H1 (cell line): ENCODE measurements at regions not wholly inside any gene's neighbourhood (a gene's known extent, or its start where the extent isn't known, plus 50 kb on each side); places are given as distances from the start of the nearest gene placed in this dataset.

Source experiments
- CTCF ChIA-PET: fragments of 300-600 bp; sonication (Branson Sonifier 250); formaldehyde crosslinking; loops from one replicate; lab custom pipeline; 2021; ENCODE audit not compliant: partially characterized antibody; lab: Charles Lee
- POLR2A ChIA-PET: fragments of 300-600 bp; sonication (Branson Sonifier 250); formaldehyde crosslinking; loops from one replicate; lab custom pipeline; 2021; ENCODE audit warnings: inconsistent platforms; ENCODE audit not compliant: partially characterized antibody; lab: Charles Lee
- DNase-seq, 2 experiments: peaks; one replicate each; pipeline versions ENCODE4 v3.0.0 to v3.0.0-alpha.2; 2010 to 2022; ENCODE audit warnings: low spot score in 2 of 2, low read depth in 1 of 2, mixed read lengths in 1 of 2
- FAIRE-seq: peaks from 2 replicates; lab custom pipeline; 2011; peaks lifted over from hg19 to GRCh38; lab: Jason Lieb, UNC
- H2AFZ ChIP-seq: 2 replicates; pipeline ENCODE4 v1.8.1; 2012; ENCODE audit warnings: low read length, inconsistent platforms
- H2AK5ac ChIP-seq: 2 replicates; pipeline ENCODE4 v1.6.1; 2013; ENCODE audit warnings: low read depth, low read length
- H2BK120ac ChIP-seq: replicated peaks from 2 replicates; pipeline ENCODE3; 2013; ENCODE audit warnings: low read depth, low read length, inconsistent platforms
- H2BK12ac ChIP-seq: 2 replicates; pipeline ENCODE4 v1.6.1; 2013; ENCODE audit warnings: low read depth, low read length
- H2BK15ac ChIP-seq: 2 replicates; pipeline ENCODE4 v1.6.1; 2013; ENCODE audit warnings: low read length
- H2BK20ac ChIP-seq: 2 replicates; pipeline ENCODE4 v1.6.1; 2013; ENCODE audit warnings: low read length
- H2BK5ac ChIP-seq: 2 replicates; pipeline ENCODE4 v1.6.1; 2013; ENCODE audit warnings: low read depth, low read length
- H3K14ac ChIP-seq: 2 replicates; pipeline ENCODE4 v1.6.1; 2013; ENCODE audit warnings: inconsistent platforms; ENCODE audit not compliant: insufficient read length
- H3K18ac ChIP-seq: 2 replicates; pipeline ENCODE4 v1.6.1; 2013; ENCODE audit warnings: low read length; ENCODE audit errors: extremely low read depth
- H3K23ac ChIP-seq: 2 replicates; pipeline ENCODE4 v1.6.1; 2013; ENCODE audit warnings: inconsistent platforms; ENCODE audit not compliant: insufficient read length
- H3K23me2 ChIP-seq: 2 replicates; pipeline ENCODE4 v1.6.1; 2013; ENCODE audit warnings: low read depth, low read length
- H3K27ac ChIP-seq: 2 replicates; pipeline ENCODE4 v1.6.1; 2011; ENCODE audit warnings: low read depth, low read length, inconsistent platforms
- H3K27me3 ChIP-seq, 4 experiments: replicated peaks in 1 of 4; 1 replicate in 1 of 4; 2 replicates in 3 of 4; pipeline versions ENCODE4 v1.6.1 to v1.8.1; 2011 to 2013; ENCODE audit warnings: low read length in 3 of 4, mild to moderate bottlenecking in 3 of 4, inconsistent platforms in 2 of 4, mixed read lengths in 2 of 4, moderate library complexity in 1 of 4; ENCODE audit not compliant: control insufficient read depth in 3 of 4, insufficient read depth in 3 of 4; ENCODE audit errors: extremely low read depth in 1 of 4
- H3K36me3 ChIP-seq, 4 experiments: 2 replicates each; pipeline versions ENCODE4 v1.6.1 to v1.8.1; 2011 to 2013; ENCODE audit warnings: mild to moderate bottlenecking in 4 of 4, low read length in 3 of 4, moderate library complexity in 2 of 4, control low read depth in 1 of 4, inconsistent platforms in 1 of 4; ENCODE audit not compliant: insufficient read depth in 4 of 4, control insufficient read depth in 2 of 4
- H3K4ac ChIP-seq: replicated peaks from 2 replicates; pipeline ENCODE3; 2013; ENCODE audit warnings: low read length, low read depth, mixed read lengths, inconsistent platforms; ENCODE audit not compliant: insufficient read length
- H3K4me1 ChIP-seq, 4 experiments: replicated peaks in 1 of 4; 1 replicate in 1 of 4; 2 replicates in 3 of 4; pipeline versions ENCODE4 v1.6.1 to v1.8.1; 2011 to 2013; ENCODE audit warnings: low read length in 3 of 4, inconsistent platforms in 2 of 4, mixed read lengths in 1 of 4; ENCODE audit not compliant: insufficient read depth in 4 of 4, control insufficient read depth in 3 of 4
- H3K4me2 ChIP-seq, 2 experiments: 2 replicates each; pipeline versions ENCODE4 v1.6.1 to v1.8.1; 2011 to 2013; ENCODE audit warnings: low read depth in 2 of 2, low read length in 2 of 2, control low read depth in 1 of 2, inconsistent platforms in 1 of 2, mild to moderate bottlenecking in 1 of 2; ENCODE audit not compliant: insufficient read depth in 1 of 2
- H3K4me3 ChIP-seq, 4 experiments: fragments of 200-600, 300-600 bp in 1 of 4; sonication (generic), shearing (Covaris generic), sonication (Bioruptor Twin) in 1 of 4; 2 replicates each; pipeline versions ENCODE4 v1.5.1 to v1.8.1; 2011 to 2016; ENCODE audit warnings: low read length in 4 of 4, low read depth in 3 of 4, control low read depth in 2 of 4, inconsistent platforms in 2 of 4, mild to moderate bottlenecking in 2 of 4, mixed read lengths in 1 of 4, moderate library complexity in 1 of 4; ENCODE audit not compliant: insufficient read depth in 2 of 4; ENCODE audit errors: extremely low read depth in 1 of 4
- H3K56ac ChIP-seq: replicated peaks from 2 replicates; pipeline ENCODE3; 2013; ENCODE audit warnings: low read depth, mild to moderate bottlenecking, mixed read lengths, low read length, inconsistent platforms; ENCODE audit not compliant: insufficient read length
- H3K79me1 ChIP-seq: 2 replicates; pipeline ENCODE4 v1.6.1; 2013; ENCODE audit warnings: low read depth, low read length, control low read depth
- H3K79me2 ChIP-seq, 2 experiments: 2 replicates each; pipeline versions ENCODE4 v1.6.1 to v1.8.1; 2012 to 2013; ENCODE audit warnings: low read length in 2 of 2, mild to moderate bottlenecking in 2 of 2, inconsistent platforms in 1 of 2; ENCODE audit not compliant: insufficient read depth in 2 of 2, control insufficient read depth in 1 of 2
- H3K9ac ChIP-seq, 4 experiments: replicated peaks in 1 of 4; 1 replicate in 1 of 4; 2 replicates in 3 of 4; pipeline versions ENCODE4 v1.6.1 to v1.8.1; 2011 to 2013; ENCODE audit warnings: low read depth in 3 of 4, low read length in 3 of 4, control low read depth in 2 of 4, mild to moderate bottlenecking in 2 of 4, moderate library complexity in 2 of 4, inconsistent platforms in 1 of 4; ENCODE audit errors: extremely low read depth in 1 of 4
- H3K9me3 ChIP-seq, 2 experiments: 2 replicates each; pipeline versions ENCODE4 v1.6.1 to v1.8.1; 2012 to 2013; ENCODE audit warnings: mild to moderate bottlenecking in 2 of 2, moderate library complexity in 2 of 2, control low read depth in 1 of 2, inconsistent platforms in 1 of 2, low read depth in 1 of 2, low read length in 1 of 2, mixed read lengths in 1 of 2; ENCODE audit not compliant: insufficient read depth in 2 of 2
- H4K20me1 ChIP-seq, 2 experiments: replicated peaks in 1 of 2; 2 replicates each; pipeline versions ENCODE3 to v1.8.1; 2011 to 2013; ENCODE audit warnings: inconsistent platforms in 2 of 2, low read length in 2 of 2, mild to moderate bottlenecking in 1 of 2; ENCODE audit not compliant: insufficient read depth in 2 of 2, control insufficient read depth in 1 of 2
- H4K5ac ChIP-seq: 2 replicates; pipeline ENCODE4 v1.6.1; 2013; ENCODE audit warnings: low read length, low read depth, mixed read lengths, inconsistent platforms; ENCODE audit not compliant: insufficient read length
- H4K8ac ChIP-seq: 2 replicates; pipeline ENCODE4 v1.8.0; 2013; ENCODE audit warnings: mild to moderate bottlenecking, moderate library complexity, low read length, inconsistent platforms; ENCODE audit not compliant: insufficient read depth; ENCODE audit errors: extremely low read depth
- H4K91ac ChIP-seq: replicated peaks from 2 replicates; pipeline ENCODE3; 2013; ENCODE audit warnings: low read length, mixed read lengths, inconsistent platforms; ENCODE audit not compliant: insufficient read length
- CBX8 ChIP-seq: fragments of 300-800, 300-1000 bp; sonication (generic); IDR thresholded peaks from 2 replicates; pipeline ENCODE4 v1.7.1; 2016; ENCODE audit warnings: low read depth, low read length, borderline replicate concordance
- CHD1 ChIP-seq: IDR thresholded peaks from 2 replicates; pipeline ENCODE4 v1.6.1; 2012; ENCODE audit warnings: low read depth, low read length, improper control_type of control experiment
- CREB1 ChIP-seq: IDR thresholded peaks from 2 replicates; pipeline ENCODE4 v1.6.1; 2012; ENCODE audit warnings: inconsistent platforms
- CTCF ChIP-seq, 3 experiments: IDR thresholded peaks; 1 replicate in 2 of 3; 2 replicates in 1 of 3; pipeline versions ENCODE4 v1.5.1 to v1.6.1; 2011; ENCODE audit warnings: low read length in 3 of 3, mild to moderate bottlenecking in 3 of 3, inconsistent platforms in 2 of 3, low read depth in 1 of 3, moderate library complexity in 1 of 3; ENCODE audit not compliant: insufficient read depth in 1 of 3; ENCODE audit errors: control extremely low read depth in 1 of 3
- EZH2 ChIP-seq: fragments of 200-600 bp; sonication (generic); IDR thresholded peaks from 2 replicates; pipeline ENCODE4 v1.7.1; 2012; ENCODE audit warnings: low read depth, mild to moderate bottlenecking, moderate library complexity, low read length, inconsistent platforms; ENCODE audit not compliant: severe bottlenecking
- FOSL1 ChIP-seq: IDR thresholded peaks from 2 replicates; pipeline ENCODE4 v1.6.1; 2011; ENCODE audit warnings: mild to moderate bottlenecking, low read depth, low read length, moderate library complexity; ENCODE audit not compliant: insufficient read depth
- HDAC2 ChIP-seq, 2 experiments: fragments of 300-600 bp in 1 of 2; sonication (generic) in 1 of 2; IDR thresholded peaks; 2 replicates each; pipeline ENCODE4 v1.6.1; 2011 to 2012; ENCODE audit warnings: low read depth in 2 of 2, low read length in 2 of 2, mild to moderate bottlenecking in 2 of 2, moderate library complexity in 2 of 2, borderline replicate concordance in 1 of 2, inconsistent platforms in 1 of 2
- POLR2A ChIP-seq, 2 experiments: IDR thresholded peaks; 1 replicate in 1 of 2; 2 replicates in 1 of 2; pipeline ENCODE4 v1.6.1; 2011; ENCODE audit warnings: low read depth in 2 of 2, low read length in 2 of 2, mild to moderate bottlenecking in 2 of 2; ENCODE audit errors: control extremely low read depth in 1 of 2
- POU5F1 ChIP-seq: IDR thresholded peaks from 2 replicates; pipeline ENCODE4 v1.6.1; 2011; ENCODE audit warnings: low read depth, mild to moderate bottlenecking, low read length, moderate library complexity
- RBBP5 ChIP-seq: IDR thresholded peaks from 2 replicates; pipeline ENCODE4 v1.7.1; 2012; ENCODE audit warnings: low read depth, mild to moderate bottlenecking, inconsistent platforms, low read length, moderate library complexity, borderline replicate concordance
- SIRT6 ChIP-seq: IDR thresholded peaks from one replicate; pipeline ENCODE4 v1.7.1; 2012; ENCODE audit warnings: low read length, inconsistent platforms
- WGBS, 2 experiments: shearing (Covaris generic) in 1 of 2; methylation state at CpG; one replicate each; pipeline versions ENCODE4 v1.1.6 to v1.1.7; 2013 to 2015; ENCODE audit warnings: low lambda C conversion rate in 2 of 2, mixed read lengths in 2 of 2, inconsistent platforms in 1 of 2, low coverage in 1 of 2, missing lambda C conversion rate in 1 of 2; ENCODE audit not compliant: insufficient replicate concordance in 2 of 2, insufficient coverage in 1 of 2, insufficient read length in 1 of 2; ENCODE audit errors: extremely low coverage in 1 of 2, missing lambda C conversion rate in 1 of 2; 5-methylcytosine and 5-hydroxymethylcytosine counted together

- DNase-seq (no peak), FAIRE-seq (no peak)
- Histone ChIP-seq H2BK15ac (no peak overlapping the region), H3K56ac (no peak overlapping the region), H2AK5ac (no peak overlapping the region), H2BK120ac (no peak overlapping the region), H3K9me3 (peaks cover 4 to 6% of the 10 kb centered on the region in 2 experiments; a peak in 2 of 4 replicates), H3K18ac (no peak overlapping the region), H4K20me1 (no peaks in the 10 kb centered on the region), H3K4ac (no peak overlapping the region), H4K5ac (no peak overlapping the region), H3K36me3 (no peaks in the 10 kb centered on the region), H3K27ac (no peak overlapping the region), H4K91ac (no peak overlapping the region), H2BK12ac (no peak overlapping the region), H3K14ac (no peak overlapping the region), H3K79me1 (no peaks in the 10 kb centered on the region), H3K23ac (no peak overlapping the region), H3K4me1 (no peaks in the 10 kb centered on the region), H4K8ac (no peak overlapping the region), H2AFZ (no peak overlapping the region), H2BK20ac (no peak overlapping the region), H3K27me3 (no peaks in the 10 kb centered on the region; a peak in 1 of 7 replicates), H3K4me2 (no peak overlapping the region), H3K9ac (no peak overlapping the region), H3K4me3 (no peak overlapping the region), H2BK5ac (no peak overlapping the region), H3K23me2 (no peaks in the 10 kb centered on the region; the same call in 1 of the 2 replicates), H3K79me2 (no peaks in the 10 kb centered on the region)
- POLR2A ChIA-PET = no interaction called here
- 83% methylated on average over 12 of the region's 12 CpGs; no CpG with 5 or more reads in 1 of the 2 experiments for WGBS, 2 experiments
- CTCF ChIA-PET = interaction anchor here (0.7 to 2.2 kb wide), 5 partner anchors 8 to 267 kb away, joined by 3 to 6 read pairs (median 4); no protein-coding TSS in a partner anchor
- TF ChIP-seq SIRT6 = no peak
- TF ChIP-seq CBX8 = no peak
- no peak for TF ChIP-seq RBBP5
- TF ChIP-seq POLR2A (IDR thresholded peaks at IDR 0.05; ENCODE audit: control extremely low read depth in 1 of 2, low read depth in 2 of 2, low read length in 2 of 2) = no peak
- no peak for TF ChIP-seq CREB1
- no peak for TF ChIP-seq POU5F1
- TF ChIP-seq CTCF (IDR thresholded peaks at IDR 0.05; ENCODE audit: control extremely low read depth in 1 of 3, insufficient read depth in 1 of 3, low read depth in 1 of 3, low read length in 3 of 3) = no peak
- no peak for TF ChIP-seq CHD1
- no peak for TF ChIP-seq EZH2
- TF ChIP-seq FOSL1 = no peak
- TF ChIP-seq HDAC2 (IDR thresholded peaks at IDR 0.05; ENCODE audit: borderline replicate concordance in 1 of 2, low read depth in 2 of 2, low read length in 2 of 2) = no peak
Observed at GRCh38 chr7:98687111-98687751, 70.1 kb downstream of the NPTX2 start.
